ENCODE measurements at regions not wholly inside any gene's neighbourhood (a gene's known extent, or its start where the extent isn't known, plus 50 kb on each side); places are given as distances from the start of the nearest gene placed in this dataset.

- TF ChIP-seq CTCF (IDR thresholded peaks at IDR 0.05) (no peak), POLR2A (IDR thresholded peaks at IDR 0.05) (no peak)
These were observed 276.4 kb downstream of the TMEM167A start for GRCh38 chr5:82800826-82801225.

Data from body of pancreas (tissue), 4 donors.